ENCODE measurements at regions not wholly inside any gene's neighbourhood (a gene's known extent, or its start where the extent isn't known, plus 50 kb on each side); places are given as distances from the start of the nearest gene placed in this dataset.

DNA sequence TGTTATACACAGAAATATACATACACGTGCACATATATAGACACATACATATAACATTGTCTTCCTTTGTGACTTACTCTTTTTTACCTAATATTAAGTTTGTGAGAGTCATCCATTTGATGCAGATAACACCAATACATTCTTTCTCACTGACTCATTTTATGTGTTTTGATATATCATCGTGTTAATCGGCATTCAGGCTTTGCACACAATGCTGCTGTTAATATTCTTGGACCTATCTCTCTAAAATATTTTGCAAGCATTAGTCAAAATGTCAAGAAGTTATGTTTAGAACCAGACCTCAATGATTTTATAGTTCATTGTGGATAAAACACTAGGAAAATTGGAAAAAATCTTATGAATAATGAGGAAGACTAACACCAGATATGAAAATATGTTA, 441.1 kb downstream of the LRATD1 start:
- no peaks in the 10 kb centered on the region for H3K36me3 ChIP-seq
- intact Hi-C loops (cut with DNase I), result no loop called here
- TF ChIP-seq, protein P1, sequence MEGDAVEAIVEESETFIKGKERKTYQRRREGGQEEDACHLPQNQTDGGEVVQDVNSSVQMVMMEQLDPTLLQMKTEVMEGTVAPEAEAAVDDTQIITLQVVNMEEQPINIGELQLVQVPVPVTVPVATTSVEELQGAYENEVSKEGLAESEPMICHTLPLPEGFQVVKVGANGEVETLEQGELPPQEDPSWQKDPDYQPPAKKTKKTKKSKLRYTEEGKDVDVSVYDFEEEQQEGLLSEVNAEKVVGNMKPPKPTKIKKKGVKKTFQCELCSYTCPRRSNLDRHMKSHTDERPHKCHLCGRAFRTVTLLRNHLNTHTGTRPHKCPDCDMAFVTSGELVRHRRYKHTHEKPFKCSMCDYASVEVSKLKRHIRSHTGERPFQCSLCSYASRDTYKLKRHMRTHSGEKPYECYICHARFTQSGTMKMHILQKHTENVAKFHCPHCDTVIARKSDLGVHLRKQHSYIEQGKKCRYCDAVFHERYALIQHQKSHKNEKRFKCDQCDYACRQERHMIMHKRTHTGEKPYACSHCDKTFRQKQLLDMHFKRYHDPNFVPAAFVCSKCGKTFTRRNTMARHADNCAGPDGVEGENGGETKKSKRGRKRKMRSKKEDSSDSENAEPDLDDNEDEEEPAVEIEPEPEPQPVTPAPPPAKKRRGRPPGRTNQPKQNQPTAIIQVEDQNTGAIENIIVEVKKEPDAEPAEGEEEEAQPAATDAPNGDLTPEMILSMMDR (IDR thresholded peaks at IDR 0.05), result no peak
- no peak overlapping the region for H3K27ac ChIP-seq
- H3K4me1 ChIP-seq, result no peaks in the 10 kb centered on the region
- no peak overlapping the region for H3K4me3 ChIP-seq
- H3K27me3 ChIP-seq, result no peaks in the 10 kb centered on the region
- no peaks in the 10 kb centered on the region for H3K9me3 ChIP-seq
- DNase-seq (no peak), ATAC-seq (no peak)
- 70 to 74% methylated on average over 3 of the region's 3 CpGs for WGBS, 2 donors

DNA sequence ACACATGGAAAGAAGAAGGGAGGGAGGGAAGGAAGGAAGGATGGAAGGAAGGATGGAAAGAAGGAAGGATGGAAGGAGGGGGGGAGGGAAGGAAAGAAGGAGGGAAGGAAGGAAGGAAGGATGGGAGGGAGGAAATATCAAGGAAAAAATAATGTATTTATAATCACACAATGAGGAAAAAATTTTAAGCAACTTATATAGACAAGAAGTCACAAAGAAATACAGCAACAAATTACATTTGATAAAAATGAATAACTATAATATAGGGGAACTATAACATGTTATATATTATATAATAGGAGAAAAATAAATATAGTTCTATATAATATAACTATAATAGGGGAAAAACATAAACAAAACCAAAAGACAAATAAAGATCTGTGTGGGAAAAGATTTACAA, 441.8 kb downstream of the LRATD1 start:
- intact Hi-C loops (cut with DNase I), result no loop called here

DNA sequence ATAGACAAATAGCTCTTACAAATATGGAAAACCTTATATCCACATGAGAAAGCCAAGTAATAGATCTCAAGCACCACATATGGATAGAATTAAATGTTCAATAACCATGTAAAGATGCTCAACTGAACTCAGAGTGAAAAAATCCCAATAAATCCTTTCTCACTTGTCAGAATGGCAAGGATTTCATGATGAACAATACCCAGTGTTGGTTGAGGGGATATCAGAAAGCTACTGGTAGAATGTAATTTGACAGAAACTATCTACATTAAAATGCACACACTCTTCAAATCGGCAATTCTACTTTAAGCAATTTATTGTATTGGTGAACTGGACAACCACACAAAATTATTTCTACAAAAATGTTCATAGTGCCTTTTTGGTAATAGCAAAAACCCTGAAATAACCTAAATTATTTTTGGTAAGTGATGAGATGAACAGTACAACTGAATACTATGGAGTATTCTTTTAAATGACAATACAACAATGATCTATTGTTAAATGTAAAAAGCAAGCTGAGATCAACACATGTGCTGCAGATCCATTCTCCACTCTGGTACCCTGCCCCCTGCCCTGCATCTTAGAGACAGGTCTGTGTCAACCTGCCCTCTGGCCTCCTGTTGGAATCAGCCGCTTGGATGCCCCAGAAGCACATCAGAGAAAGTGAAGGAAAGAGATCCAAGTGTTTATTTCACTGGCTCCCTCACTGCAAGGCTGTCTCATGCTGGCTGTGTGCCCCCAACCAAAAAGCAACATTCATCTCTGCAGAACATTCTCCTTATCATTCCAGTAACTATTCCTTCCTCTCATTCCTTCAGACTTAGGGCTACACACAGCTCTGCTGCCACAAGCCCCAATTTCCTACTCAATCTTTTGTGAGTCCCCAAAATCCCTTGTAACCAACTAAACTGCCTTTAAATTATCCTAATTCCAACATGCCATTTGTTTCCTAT, 442.5 kb downstream of the LRATD1 start:
- Histone ChIP-seq H3K4me3 (no peak overlapping the region), H3K9me3 (no peaks in the 10 kb centered on the region), H3K27ac (no peak overlapping the region), H3K27me3 (no peaks in the 10 kb centered on the region), H3K36me3 (no peaks in the 10 kb centered on the region), H3K4me1 (no peaks in the 10 kb centered on the region)
- ATAC-seq (no peak), DNase-seq (no peak)
- 80 to 86% methylated on average over 2 of the region's 2 CpGs for WGBS, 2 donors
- intact Hi-C loops (cut with DNase I), result no loop called here
- TF ChIP-seq, protein P1 (IDR thresholded peaks at IDR 0.05), result no peak

More for the DNA sequence above, 441.8 kb downstream of the LRATD1 start:
- H3K27me3 ChIP-seq, result no peaks in the 10 kb centered on the region
- no peak overlapping the region for H3K4me3 ChIP-seq
- TF ChIP-seq, protein P1 (IDR thresholded peaks at IDR 0.05), result no peak
- no peak for ATAC-seq
- no peaks in the 10 kb centered on the region for H3K36me3 ChIP-seq
- no peaks in the 10 kb centered on the region for H3K4me1 ChIP-seq
- H3K9me3 ChIP-seq, result no peaks in the 10 kb centered on the region
- no peak for DNase-seq
- H3K27ac ChIP-seq, result no peak overlapping the region

DNA sequence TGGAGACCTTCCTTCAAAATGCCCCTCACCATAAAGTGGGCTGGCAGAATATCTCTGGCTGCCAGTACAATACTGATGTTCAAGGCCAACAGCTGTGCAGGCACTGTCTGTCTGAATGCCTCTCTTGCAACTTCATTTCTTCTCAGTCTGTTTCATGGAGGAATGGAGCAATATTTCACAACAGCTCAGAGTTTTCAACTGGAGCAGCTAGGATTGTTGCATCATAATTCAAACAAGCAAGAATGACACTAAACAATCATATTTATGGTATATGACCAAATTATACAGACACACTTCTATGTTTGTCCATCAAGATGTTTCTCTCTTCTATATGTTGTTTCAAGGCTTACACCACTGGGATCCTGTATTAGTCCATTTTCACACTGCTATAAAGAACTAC, 444.2 kb downstream of the LRATD1 start:
- no peak overlapping the region for H3K4me3 ChIP-seq
- no peaks in the 10 kb centered on the region for H3K4me1 ChIP-seq
- no peak for DNase-seq
- no peak overlapping the region for H3K27ac ChIP-seq
- H3K9me3 ChIP-seq, result no peaks in the 10 kb centered on the region
- no peaks in the 10 kb centered on the region for H3K36me3 ChIP-seq
- H3K27me3 ChIP-seq, result no peaks in the 10 kb centered on the region
- no peak for ATAC-seq
- intact Hi-C loops (cut with DNase I), result no loop called here
- TF ChIP-seq, protein P1 (IDR thresholded peaks at IDR 0.05), result no peak
